ENCODE measurements at regions not wholly inside any gene's neighbourhood (a gene's known extent, or its start where the extent isn't known, plus 50 kb on each side); places are given as distances from the start of the nearest gene placed in this dataset.
"Not testable (repeated sequence)": the region's sequence is repeated elsewhere in the genome, so short reads cannot be mapped to it uniquely, and the experiment has no call there.

DNA sequence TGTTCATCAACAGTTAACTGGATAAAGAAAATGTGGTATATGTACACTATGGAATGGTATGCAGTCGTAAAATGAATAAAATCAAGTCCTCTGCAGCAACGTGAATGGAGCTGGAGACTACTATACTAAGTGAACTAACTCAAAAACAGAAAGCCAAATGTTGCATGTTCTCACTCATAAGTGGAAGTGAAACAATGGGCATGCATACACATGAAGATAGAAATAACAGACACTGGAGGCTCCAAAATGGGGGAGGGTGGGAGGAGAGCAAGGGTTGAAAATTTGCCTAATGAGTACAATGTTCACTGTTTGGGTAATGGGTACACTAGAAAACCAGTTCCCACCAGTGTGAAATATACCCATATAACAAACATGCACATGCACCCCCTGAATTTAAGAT lies 179.5 kb downstream of the ZWINT start:
- in situ Hi-C loops (cut with MboI; ENCODE audit: low sequenced_read_pairs, unreplicated experiment) = no loop called here
- DNase-seq (ENCODE audit: low spot score) = no peak
- TF ChIP-seq, protein P1, sequence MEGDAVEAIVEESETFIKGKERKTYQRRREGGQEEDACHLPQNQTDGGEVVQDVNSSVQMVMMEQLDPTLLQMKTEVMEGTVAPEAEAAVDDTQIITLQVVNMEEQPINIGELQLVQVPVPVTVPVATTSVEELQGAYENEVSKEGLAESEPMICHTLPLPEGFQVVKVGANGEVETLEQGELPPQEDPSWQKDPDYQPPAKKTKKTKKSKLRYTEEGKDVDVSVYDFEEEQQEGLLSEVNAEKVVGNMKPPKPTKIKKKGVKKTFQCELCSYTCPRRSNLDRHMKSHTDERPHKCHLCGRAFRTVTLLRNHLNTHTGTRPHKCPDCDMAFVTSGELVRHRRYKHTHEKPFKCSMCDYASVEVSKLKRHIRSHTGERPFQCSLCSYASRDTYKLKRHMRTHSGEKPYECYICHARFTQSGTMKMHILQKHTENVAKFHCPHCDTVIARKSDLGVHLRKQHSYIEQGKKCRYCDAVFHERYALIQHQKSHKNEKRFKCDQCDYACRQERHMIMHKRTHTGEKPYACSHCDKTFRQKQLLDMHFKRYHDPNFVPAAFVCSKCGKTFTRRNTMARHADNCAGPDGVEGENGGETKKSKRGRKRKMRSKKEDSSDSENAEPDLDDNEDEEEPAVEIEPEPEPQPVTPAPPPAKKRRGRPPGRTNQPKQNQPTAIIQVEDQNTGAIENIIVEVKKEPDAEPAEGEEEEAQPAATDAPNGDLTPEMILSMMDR (IDR thresholded peaks at IDR 0.05; ENCODE audit: borderline replicate concordance, control extremely low read depth, extremely low read depth, insufficient read depth, missing control alignments) = no peak

DNA sequence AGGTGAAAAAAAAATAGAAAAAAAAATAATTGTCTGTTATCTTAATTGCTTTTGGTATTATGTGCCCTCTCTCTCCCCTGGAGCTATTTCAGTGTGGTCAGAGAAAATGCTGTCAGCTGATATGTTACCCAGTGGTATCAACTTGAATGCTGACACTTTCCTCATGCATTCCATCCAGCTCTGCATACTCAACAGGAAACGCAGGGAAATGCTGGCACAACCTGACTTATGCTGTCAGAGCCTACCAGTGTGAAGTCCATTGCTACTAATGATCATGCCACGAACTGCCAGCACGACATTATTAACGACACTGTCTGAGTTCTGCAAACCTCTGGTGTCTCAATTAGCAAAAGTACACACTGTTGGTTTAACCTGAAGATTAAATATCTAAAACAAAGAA lies 182.8 kb downstream of the ZWINT start:
- TF ChIP-seq, protein P1 (IDR thresholded peaks at IDR 0.05; ENCODE audit: borderline replicate concordance, control extremely low read depth, extremely low read depth, insufficient read depth, missing control alignments) = no peak
- DNase-seq (ENCODE audit: low spot score) = no peak
- in situ Hi-C loops (cut with MboI; ENCODE audit: low sequenced_read_pairs, unreplicated experiment) = no loop called here

DNA sequence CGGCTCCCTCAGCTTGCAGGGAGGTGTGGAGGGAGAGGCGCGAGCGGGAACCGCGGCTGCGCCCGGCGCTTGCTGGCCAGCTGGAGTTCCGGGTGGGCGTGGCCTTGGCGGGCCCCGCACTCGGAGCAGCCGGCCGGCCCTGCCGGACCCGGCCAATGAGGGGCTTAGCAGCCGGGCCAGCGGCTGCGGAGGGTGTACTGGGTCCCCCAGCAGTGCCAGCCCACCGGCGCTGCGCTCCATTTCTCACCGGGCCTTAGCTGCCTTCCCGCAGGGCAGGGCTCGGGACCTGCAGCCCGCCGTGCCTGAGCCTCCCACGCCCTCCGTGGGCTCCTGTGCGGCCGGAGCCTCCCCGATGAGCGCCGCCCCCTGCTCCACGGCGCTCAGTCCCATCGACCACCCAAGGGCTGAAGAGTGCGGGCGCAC lies 206.0 kb downstream of the ZWINT start:
- in situ Hi-C loops (cut with MboI; ENCODE audit: low sequenced_read_pairs, unreplicated experiment); DNase-seq (ENCODE audit: low spot score): not testable (repeated sequence)

DNA sequence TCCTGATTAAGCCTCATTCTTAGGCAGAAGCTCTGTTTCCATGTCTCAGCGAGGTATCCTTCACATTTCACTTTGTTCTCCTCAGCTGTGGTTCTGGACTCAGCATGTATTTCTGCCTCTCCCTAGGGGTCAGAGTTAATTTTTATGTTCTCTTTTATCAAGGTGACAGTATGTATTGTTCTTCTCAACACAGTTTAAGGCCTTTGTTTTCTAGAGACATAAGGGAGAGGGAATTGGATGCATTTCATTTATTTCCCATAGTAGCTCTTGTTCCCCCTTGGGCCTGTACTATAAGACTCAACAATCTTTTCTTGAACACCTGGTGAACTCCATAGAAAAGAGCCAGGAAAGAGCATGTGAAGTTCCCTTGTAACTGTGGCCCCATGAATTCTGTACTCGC lies 214.3 kb downstream of the ZWINT start:
- TF ChIP-seq, protein P1 (IDR thresholded peaks at IDR 0.05; ENCODE audit: borderline replicate concordance, control extremely low read depth, extremely low read depth, insufficient read depth, missing control alignments) = no peak
- DNase-seq (ENCODE audit: low spot score) = no peak
- in situ Hi-C loops (cut with MboI; ENCODE audit: low sequenced_read_pairs, unreplicated experiment) = no loop called here

DNA sequence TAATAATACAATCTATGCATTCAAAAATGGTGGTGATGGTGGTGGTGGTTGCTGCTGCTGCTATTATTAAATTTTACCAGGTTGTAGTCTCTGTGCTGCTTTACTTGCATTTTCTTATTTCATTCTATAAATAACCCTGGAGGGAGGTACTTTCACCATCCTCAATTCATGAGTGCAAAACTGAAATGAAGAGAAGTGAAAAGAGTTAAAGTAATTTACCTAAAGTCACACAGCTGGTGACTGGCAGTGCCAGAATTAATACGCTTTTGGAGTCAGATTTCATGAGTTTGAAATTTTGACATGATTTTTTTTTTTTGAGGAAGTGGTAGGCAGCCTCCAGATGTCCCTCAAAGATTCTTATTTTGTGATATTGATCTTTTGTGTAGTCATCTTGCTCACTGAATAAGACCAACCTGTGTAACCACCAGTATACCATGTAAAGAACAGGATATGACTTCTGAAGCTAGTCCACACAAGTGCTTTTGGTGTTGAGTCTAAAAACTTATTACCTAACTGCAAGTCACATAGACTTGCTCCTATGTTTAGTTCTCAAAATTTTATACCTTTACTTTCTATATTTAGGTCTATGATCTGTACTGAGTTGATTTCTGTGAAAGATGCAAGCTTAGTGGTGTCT lies 218.8 kb downstream of the ZWINT start:
- peak; percentile 13 for DNase-seq (ENCODE audit: low spot score)
- in situ Hi-C loops (cut with MboI; ENCODE audit: low sequenced_read_pairs, unreplicated experiment) = no loop called here
- TF ChIP-seq, protein P1 (IDR thresholded peaks at IDR 0.05; ENCODE audit: borderline replicate concordance, control extremely low read depth, extremely low read depth, insufficient read depth, missing control alignments) = no peak

DNA sequence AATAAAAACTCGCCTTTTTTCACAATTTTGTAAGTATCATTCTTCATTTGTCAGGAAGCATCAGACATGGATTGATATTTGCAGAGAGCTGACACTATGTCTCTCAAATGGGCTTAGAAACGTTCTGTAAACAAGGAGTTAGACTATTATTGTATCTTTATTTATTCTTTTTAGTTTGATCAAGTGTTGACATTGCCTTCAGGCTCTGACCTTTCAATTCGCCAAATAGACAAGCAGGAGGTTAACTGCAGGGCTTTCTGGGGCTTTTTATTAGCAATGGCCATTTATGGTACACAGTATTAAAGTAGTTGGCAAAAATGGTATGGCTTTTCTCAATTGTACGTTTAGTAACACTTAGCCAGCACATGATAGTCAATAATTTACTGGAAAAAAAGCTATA lies 221.7 kb downstream of the ZWINT start:
- in situ Hi-C loops (cut with MboI; ENCODE audit: low sequenced_read_pairs, unreplicated experiment) = no loop called here
- TF ChIP-seq, protein P1 (IDR thresholded peaks at IDR 0.05; ENCODE audit: borderline replicate concordance, control extremely low read depth, extremely low read depth, insufficient read depth, missing control alignments) = no peak
- no peak for DNase-seq (ENCODE audit: low spot score)

DNA sequence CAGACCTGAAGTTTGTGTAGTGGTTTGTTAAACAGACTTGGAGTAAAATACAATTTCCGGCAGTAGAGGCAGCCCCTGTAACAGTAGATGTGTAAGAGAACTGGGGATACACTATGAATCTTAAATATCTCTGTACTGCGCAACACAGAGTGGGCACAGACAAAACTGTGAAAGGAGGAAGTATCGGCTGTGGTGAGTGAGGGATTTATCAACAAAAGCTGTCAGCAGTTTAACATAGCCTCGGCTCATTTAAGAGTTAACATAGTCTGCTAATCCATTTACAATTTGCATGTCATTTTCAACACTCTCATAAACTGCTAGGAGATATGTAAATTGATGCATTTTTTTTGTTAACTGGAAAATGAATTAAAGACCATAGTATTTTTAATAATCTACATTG lies 225.2 kb downstream of the ZWINT start:
- no peak for DNase-seq (ENCODE audit: low spot score)
- in situ Hi-C loops (cut with MboI; ENCODE audit: low sequenced_read_pairs, unreplicated experiment) = no loop called here
- TF ChIP-seq, protein P1 (IDR thresholded peaks at IDR 0.05; ENCODE audit: borderline replicate concordance, control extremely low read depth, extremely low read depth, insufficient read depth, missing control alignments) = no peak
